GM19372 (cell line): ENCODE measurements at regions not wholly inside any gene's neighbourhood (a gene's known extent, or its start where the extent isn't known, plus 50 kb on each side); places are given as distances from the start of the nearest gene placed in this dataset.

Source experiments
- ATAC-seq: cut with Tn5 transposase; IDR thresholded peaks from one replicate; pipeline ENCODE4 v1.9.1; 2021; ENCODE audit warnings: mild to moderate bottlenecking, low read depth, moderate library complexity; ENCODE audit not compliant: unreplicated experiment

GRCh38 chr1:78790174-78790573, 140.5 kb downstream of the IFI44 start:
- no peak for ATAC-seq

DNA sequence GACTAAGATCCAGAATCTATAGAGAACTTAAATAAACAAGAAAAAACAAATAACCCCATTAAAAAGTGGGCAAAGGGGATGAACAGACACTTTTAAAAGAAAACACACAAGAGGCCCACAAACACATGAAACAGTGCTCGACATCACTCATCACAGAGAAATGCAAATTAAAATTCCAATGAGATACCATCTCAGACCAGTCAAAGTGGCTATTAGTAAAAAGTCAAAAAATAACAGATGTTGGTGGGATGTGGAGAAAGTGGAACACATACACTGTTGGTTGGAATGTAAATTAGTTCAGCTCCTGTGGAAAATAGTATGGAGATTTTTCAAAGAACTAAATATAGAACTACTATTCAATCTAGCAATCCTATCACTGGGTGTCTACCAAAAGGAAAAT, 143.1 kb downstream of the IFI44 start:
- no peak for ATAC-seq

- ATAC-seq, result no peak
Measured at GRCh38 chr1:78797108-78797781, 147.6 kb downstream of the IFI44 start.

GRCh38 chr1:78799926-78800325, 150.3 kb downstream of the IFI44 start:
- ATAC-seq, result no peak

DNA sequence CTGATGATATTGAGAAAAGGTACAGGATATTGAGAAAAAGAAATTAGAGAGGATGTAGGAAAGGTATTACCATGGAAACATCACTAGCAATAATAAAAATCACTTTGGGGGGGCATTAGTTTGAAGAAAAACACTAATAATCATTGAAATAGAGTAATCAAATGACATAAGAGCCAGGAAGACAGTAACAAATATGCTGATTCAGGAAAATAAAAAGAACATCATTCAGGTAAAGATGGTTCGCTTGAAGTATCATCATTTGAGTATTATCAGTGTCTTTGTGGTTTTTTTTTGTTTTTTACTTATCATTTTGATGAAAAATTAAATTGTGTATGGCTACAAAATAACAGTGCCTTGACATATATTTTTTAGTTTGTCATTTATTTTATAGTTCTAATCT, 164.5 kb downstream of the IFI44 start:
- ATAC-seq, result no peak

- ATAC-seq, result no peak
Measured at GRCh38 chr1:78825561-78825960, 175.9 kb downstream of the IFI44 start.

- ATAC-seq, result no peak
Measured at GRCh38 chr1:78829644-78830043, 176.9 kb downstream of the ADGRL4 start.

- no peak for ATAC-seq
Measured at GRCh38 chr1:78830321-78830720, 176.2 kb downstream of the ADGRL4 start.

DNA sequence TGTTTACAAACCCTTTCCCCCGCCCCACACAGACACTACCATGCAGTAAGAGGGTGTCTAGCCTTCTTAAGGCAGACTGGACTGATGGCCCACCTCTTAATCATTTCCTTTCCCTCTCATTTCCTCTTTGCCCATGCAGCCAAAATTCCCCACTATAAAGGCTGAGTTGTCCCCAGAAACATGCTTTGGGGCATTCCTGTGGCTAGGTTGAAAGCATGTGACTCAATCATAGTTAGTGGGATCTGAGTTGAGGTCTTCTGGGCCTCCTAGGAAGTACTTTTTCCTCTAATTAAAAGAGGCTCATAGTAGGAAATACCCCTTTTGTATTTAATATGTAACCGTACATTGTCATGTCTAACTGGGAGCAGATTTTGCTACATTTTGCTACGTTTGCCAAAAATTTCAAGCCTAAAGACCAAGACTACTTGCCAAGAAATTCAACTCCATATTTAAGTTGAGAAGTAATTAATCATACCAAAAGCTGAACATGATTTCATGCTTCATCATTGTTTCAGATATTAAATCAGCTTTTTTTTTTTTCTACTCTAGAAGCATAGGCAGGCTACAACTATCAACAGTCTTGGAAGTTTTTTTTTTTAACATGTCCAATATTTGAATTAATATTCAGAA, 174.7 kb downstream of the ADGRL4 start:
- no peak for ATAC-seq

GRCh38 chr1:78833491-78833890, 173.0 kb downstream of the ADGRL4 start:
- ATAC-seq, result no peak

- ATAC-seq, result peak; percentile 53
Measured at GRCh38 chr1:78834201-78834741, 172.3 kb downstream of the ADGRL4 start.

DNA sequence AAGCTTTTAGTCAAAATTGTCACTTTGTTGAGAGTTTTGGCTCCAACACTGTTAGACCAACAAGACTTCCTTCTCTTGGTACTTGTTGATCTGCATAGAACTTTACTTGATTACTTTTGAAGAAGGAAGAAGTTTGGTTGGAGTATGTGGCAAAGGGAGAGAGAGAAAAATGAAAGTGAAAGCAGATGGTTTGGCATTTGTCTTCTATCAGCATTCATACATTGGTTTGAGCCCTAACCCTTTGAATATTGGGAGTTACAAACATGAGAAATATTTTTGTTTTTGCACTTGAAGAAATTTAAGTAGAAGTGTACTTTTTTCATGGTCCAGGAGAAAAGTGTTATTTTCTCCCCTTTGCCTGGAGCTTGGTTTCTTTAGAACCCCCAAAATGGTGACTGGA, 169.8 kb downstream of the ADGRL4 start:
- no peak for ATAC-seq

- ATAC-seq, result no peak
Measured at GRCh38 chr1:78839704-78840277, 166.7 kb downstream of the ADGRL4 start.
